ENCODE measurements at regions not wholly inside any gene's neighbourhood (a gene's known extent, or its start where the extent isn't known, plus 50 kb on each side); places are given as distances from the start of the nearest gene placed in this dataset.

- Mint-ChIP-seq H3K9me3 (peaks cover 5% of the 10 kb centered on the region), H3K4me1 (peaks cover 23% of the 10 kb centered on the region), H3K27me3 (ENCODE audit: low read depth) (no peaks in the 10 kb centered on the region), H3K4me3 (no peak overlapping the region), H3K27ac (peak overlapping the region in 1 of 3 experiments; percentile 15), H3K36me3 (ENCODE audit: low read depth) (peaks cover under 1% of the 10 kb centered on the region)
- TF ChIP-seq CTCF (IDR thresholded peaks at IDR 0.05; ENCODE audit: unreplicated experiment in 3 of 3), result no peak
Measured at GRCh38 chr4:108317377-108317776, 148.6 kb upstream of the LEF1 start.

GRCh38 chr4:108315694-108316093, 147.0 kb upstream of the LEF1 start:
- Mint-ChIP-seq H3K4me3 (no peak overlapping the region), H3K27ac (peak overlapping the region in 2 of 3 experiments; percentile 19 to 21), H3K36me3 (ENCODE audit: low read depth) (peaks cover 3% of the 10 kb centered on the region), H3K27me3 (ENCODE audit: low read depth) (no peaks in the 10 kb centered on the region), H3K4me1 (peaks cover 23% of the 10 kb centered on the region), H3K9me3 (peaks cover 10% of the 10 kb centered on the region)
- TF ChIP-seq CTCF (IDR thresholded peaks at IDR 0.05; ENCODE audit: unreplicated experiment in 3 of 3), result no peak

- TF ChIP-seq CTCF (IDR thresholded peaks at IDR 0.05; ENCODE audit: unreplicated experiment in 3 of 3), result no peak
- Mint-ChIP-seq H3K4me3 (no peak overlapping the region), H3K4me1 (peaks cover 20% of the 10 kb centered on the region), H3K9me3 (peaks cover 10% of the 10 kb centered on the region), H3K36me3 (ENCODE audit: low read depth) (peaks cover 3% of the 10 kb centered on the region), H3K27me3 (ENCODE audit: low read depth) (no peaks in the 10 kb centered on the region), H3K27ac (peak overlapping the region in 2 of 3 experiments; percentile 19 to 21)
Measured at GRCh38 chr4:108314900-108315589, 146.3 kb upstream of the LEF1 start.

- Mint-ChIP-seq H3K27ac (no peak overlapping the region), H3K9me3 (peaks cover 10% of the 10 kb centered on the region), H3K27me3 (ENCODE audit: low read depth) (no peaks in the 10 kb centered on the region), H3K4me1 (peaks cover 14% of the 10 kb centered on the region), H3K4me3 (no peak overlapping the region), H3K36me3 (ENCODE audit: low read depth) (peaks cover 3% of the 10 kb centered on the region)
- TF ChIP-seq CTCF (IDR thresholded peaks at IDR 0.05; ENCODE audit: unreplicated experiment in 3 of 3), result no peak
Measured at GRCh38 chr4:108313546-108314339, 145.0 kb upstream of the LEF1 start.

- H3K36me3 Mint-ChIP-seq (ENCODE audit: low read depth), result peaks cover 3% of the 10 kb centered on the region
- peak overlapping the region in 1 of 3 experiments; percentile 25 for H3K27ac Mint-ChIP-seq
- H3K4me3 Mint-ChIP-seq, result no peak overlapping the region
- no peak for TF ChIP-seq CTCF (IDR thresholded peaks at IDR 0.05; ENCODE audit: unreplicated experiment in 3 of 3)
- H3K9me3 Mint-ChIP-seq, result peaks cover 13% of the 10 kb centered on the region
- H3K4me1 Mint-ChIP-seq, result peaks cover 13% of the 10 kb centered on the region
- H3K27me3 Mint-ChIP-seq (ENCODE audit: low read depth), result no peaks in the 10 kb centered on the region
Measured at GRCh38 chr4:108311313-108311712, 142.6 kb upstream of the LEF1 start.

Measured in nephron (organoid).